Right lobe of liver (tissue), 6 donors: ENCODE measurements at regions not wholly inside any gene's neighbourhood (a gene's known extent, or its start where the extent isn't known, plus 50 kb on each side); places are given as distances from the start of the nearest gene placed in this dataset.

ENCODE experiments used
- ATAC-seq, 4 donors: fragments of 200-7000 bp; cut with Tn5 transposase; one replicate each; pipeline ENCODE4 v1.9.1; 2020; ENCODE audit warnings: mild to moderate bottlenecking in 4 of 4, moderate library complexity in 4 of 4
- DNase-seq, 3 donors: peaks; one replicate each; pipeline ENCODE4 v3.0.0-alpha.2; 2020
- H3K27ac ChIP-seq, 3 donors: fragments of 200-600 bp; one replicate each; pipeline ENCODE4 v1.8.0; 2022
- H3K27me3 ChIP-seq, 2 donors: fragments of 200-600 bp; one replicate each; pipeline ENCODE4 v1.8.0; 2022
- H3K36me3 ChIP-seq, 4 donors: fragments of 200-600 bp; sonication (generic) in 1 of 4; one replicate each; pipeline versions ENCODE4 v1.5.1 to v1.8.0; 2017 to 2022; ENCODE audit warnings: control low read depth in 1 of 4
- H3K4me1 ChIP-seq, 4 donors: fragments of 200-600 bp; sonication (generic) in 1 of 4; one replicate each; pipeline versions ENCODE4 v1.5.1 to v1.8.0; 2017 to 2022; ENCODE audit warnings: control low read depth in 1 of 4
- H3K4me3 ChIP-seq, 3 donors: fragments of 200-600 bp; one replicate each; pipeline ENCODE4 v1.8.0; 2022
- H3K9me3 ChIP-seq, 4 donors: fragments of 200-600 bp; sonication (generic) in 1 of 4; one replicate each; pipeline versions ENCODE4 v1.5.1 to v1.8.0; 2017 to 2022; ENCODE audit warnings: control low read depth in 1 of 4
- CTCF ChIP-seq, 4 donors: fragments of 200-600 bp in 3 of 4; fragments of 450-650 bp in 1 of 4; IDR thresholded peaks; one replicate each; pipeline versions ENCODE4 v1.5.1 to v1.8.0; 2016 to 2022; ENCODE audit warnings: antibody characterized with exemption in 4 of 4, mild to moderate bottlenecking in 2 of 4
- POLR2A ChIP-seq: fragments of 450-650 bp; IDR thresholded peaks from one replicate; pipeline ENCODE4 v1.6.1; 2017; ENCODE audit warnings: antibody characterized with exemption, mild to moderate bottlenecking
- WGBS: methylation state at CpG from one replicate; pipeline ENCODE4 v1.1.6; 2018; ENCODE audit warnings: low coverage, low lambda C conversion rate; ENCODE audit not compliant: insufficient coverage; ENCODE audit errors: missing lambda C conversion rate; 5-methylcytosine and 5-hydroxymethylcytosine counted together
- intact Hi-C, 2 donors: fragments of 100-400 bp; cut with DNase I; formaldehyde crosslinking; loops; one replicate each; pipeline versions ENCODE4 v1.11.2 to v1.14.1; 2022
- donor health status: DM: no; HTN: yes; CAD: no.
- donor health status: DM: no; HTN: no; CAD: no.
- donor health status: DM: no; HTN: no; CAD: no.
- donor health status: DM: no; HTN: yes; CAD: no.
- donor health status: DM: no; HTN: yes; CAD: no.

- peak overlapping the region in 1 of 3 donors; percentile 4 for H3K27ac ChIP-seq
Observed at GRCh38 chr6:14655201-14656061, 537.9 kb downstream of the CD83 start.

GRCh38 chr6:14656078-14656521, 538.5 kb downstream of the CD83 start:
- ATAC-seq (peak in 3 of 4 donors; percentile 20 to 62 (median 39)), DNase-seq (no peak)
- no peaks in the 10 kb centered on the region for H3K9me3 ChIP-seq
- no peaks in the 10 kb centered on the region for H3K36me3 ChIP-seq
- peak overlapping the region in 1 of 3 donors; percentile 4 for H3K27ac ChIP-seq
- no peaks in the 10 kb centered on the region for H3K4me1 ChIP-seq
- 28% methylated on average over 4 of the region's 4 CpGs for WGBS
- no peak overlapping the region for H3K4me3 ChIP-seq
- H3K27me3 ChIP-seq: no peaks in the 10 kb centered on the region
- intact Hi-C loops: no loop called here
- TF ChIP-seq CTCF (IDR thresholded peaks at IDR 0.05) (no peak), POLR2A (no peak)

More at GRCh38 chr6:14655201-14656061, 537.9 kb downstream of the CD83 start:
- no peaks in the 10 kb centered on the region for H3K9me3 ChIP-seq
- DNase-seq (no peak), ATAC-seq (peak in 3 of 4 donors; percentile 12 to 53 (median 17))
- no peaks in the 10 kb centered on the region for H3K27me3 ChIP-seq
- H3K4me1 ChIP-seq: no peaks in the 10 kb centered on the region
- intact Hi-C loops: no loop called here
- H3K4me3 ChIP-seq: no peak overlapping the region
- no peaks in the 10 kb centered on the region for H3K36me3 ChIP-seq
- TF ChIP-seq CTCF (IDR thresholded peaks at IDR 0.05) (no peak), POLR2A (no peak)
- 51% methylated on average over 15 of the region's 16 CpGs for WGBS

GRCh38 chr6:14656649-14657048, 539.1 kb downstream of the CD83 start:
- H3K36me3 ChIP-seq: no peaks in the 10 kb centered on the region
- no peak for TF ChIP-seq POLR2A
- no peak for TF ChIP-seq CTCF (IDR thresholded peaks at IDR 0.05)
- intact Hi-C loops: no loop called here
- no peak overlapping the region for H3K27ac ChIP-seq
- ATAC-seq (peak in 1 of 4 donors; percentile 28), DNase-seq (no peak)
- no peak overlapping the region for H3K4me3 ChIP-seq
- H3K9me3 ChIP-seq: no peaks in the 10 kb centered on the region
- H3K27me3 ChIP-seq: no peaks in the 10 kb centered on the region
- H3K4me1 ChIP-seq: no peaks in the 10 kb centered on the region
- WGBS: 35% methylated on average over 4 of the region's 4 CpGs

- ATAC-seq (no peak), DNase-seq (no peak)
- Histone ChIP-seq H3K4me1 (no peaks in the 10 kb centered on the region), H3K36me3 (no peaks in the 10 kb centered on the region), H3K27ac (no peak overlapping the region), H3K27me3 (no peaks in the 10 kb centered on the region), H3K4me3 (no peak overlapping the region), H3K9me3 (no peaks in the 10 kb centered on the region)
- TF ChIP-seq POLR2A (no peak), CTCF (IDR thresholded peaks at IDR 0.05) (no peak)
- 100% methylated on average over 1 of the region's 2 CpGs for WGBS
- intact Hi-C loops: no loop called here
Observed at GRCh38 chr6:14658030-14658429, 540.5 kb downstream of the CD83 start.
